Adrenal gland (tissue), 9 donors: ENCODE measurements at regions not wholly inside any gene's neighbourhood (a gene's known extent, or its start where the extent isn't known, plus 50 kb on each side); places are given as distances from the start of the nearest gene placed in this dataset.

ENCODE experiments used
- DNase-seq, 7 donors: peaks; one replicate each; pipeline ENCODE4 v3.0.0-alpha.2; 2019 to 2020
- H3K27ac ChIP-seq, 5 donors: fragments of 200-600 bp; sonication (generic) in 4 of 5; 1 replicate in 3 of 5; 2 replicates in 2 of 5; pipeline versions ENCODE4 v1.5.1 to v1.8.0; 2016 to 2020; ENCODE audit warnings: mild to moderate bottlenecking in 1 of 5
- H3K27me3 ChIP-seq: fragments of 200-600 bp; 2 replicates; pipeline ENCODE4 v1.8.0; 2021
- H3K36me3 ChIP-seq, 2 donors: fragments of 200-600 bp; replicated peaks in 1 of 2; 1 replicate in 1 of 2; 2 replicates in 1 of 2; pipeline versions ENCODE4 v1.5.1 to v1.8.0; 2018 to 2022
- H3K4me1 ChIP-seq, 2 donors: fragments of 200-600 bp; replicated peaks in 1 of 2; 1 replicate in 1 of 2; 2 replicates in 1 of 2; pipeline versions ENCODE4 v1.5.1 to v1.8.0; 2018 to 2021
- H3K4me3 ChIP-seq, 4 donors: fragments of 200-600 bp; sonication (generic) in 3 of 4; one replicate each; pipeline ENCODE4 v1.5.1; 2016 to 2018
- H3K9me3 ChIP-seq, 3 donors: fragments of 200-600 bp; sonication (generic) in 1 of 3; replicated peaks in 1 of 3; 1 replicate in 2 of 3; 2 replicates in 1 of 3; pipeline versions ENCODE4 v1.5.1 to v1.8.0; 2016 to 2021
- CTCF ChIP-seq, 6 experiments: fragments of 450-650 bp in 4 of 6; fragments of 200-600 bp in 2 of 6; sonication (generic) in 1 of 6; IDR thresholded peaks; 1 replicate in 5 of 6; 2 replicates in 1 of 6; pipeline versions ENCODE4 v1.5.1 to v1.8.0; 2016 to 2021; ENCODE audit warnings: antibody characterized with exemption in 6 of 6, mild to moderate bottlenecking in 2 of 6, moderate library complexity in 1 of 6
- POLR2A ChIP-seq, 2 donors: fragments of 450-650 bp; IDR thresholded peaks; one replicate each; pipeline ENCODE4 v1.6.1; 2017; ENCODE audit warnings: antibody characterized with exemption in 2 of 2, mild to moderate bottlenecking in 2 of 2, moderate library complexity in 1 of 2
- WGBS, 4 donors: extraction: QIAGEN DNeasy Blood & Tissue Kit in 2 of 4; methylation state at CpG; one replicate each; pipeline versions ENCODE4 v1.1.5 to v1.1.7; 2013 to 2017; 5-methylcytosine and 5-hydroxymethylcytosine counted together
- intact Hi-C, 2 donors: fragments of 100-400 bp; cut with DNase I; formaldehyde crosslinking; loops; one replicate each; pipeline versions ENCODE4 v1.14.1 to v1.15.0; 2022 to 2023
- donor health status: healthy with polysubstance abuse.
- donor health status: Bipolar disorder and iron deficiency.
- donor health status: DM: yes; HTN: yes; CAD: no.
- donor health status: DM: no; HTN: no; CAD: no.
- donor health status: DM: no; HTN: no; CAD: no.

- Histone ChIP-seq H3K4me1 (no peaks in the 10 kb centered on the region), H3K27me3 (no peaks in the 10 kb centered on the region), H3K9me3 (no peaks in the 10 kb centered on the region), H3K27ac (no peak overlapping the region), H3K36me3 (no peaks in the 10 kb centered on the region), H3K4me3 (no peak overlapping the region)
- DNase-seq: no peak
- WGBS, 4 donors: 63 to 78% (median 69%) methylated on average over 4 of the region's 4 CpGs
- intact Hi-C loops: no loop called here
- no peak for TF ChIP-seq CTCF (IDR thresholded peaks at IDR 0.05)
- no peak for TF ChIP-seq POLR2A (IDR thresholded peaks at IDR 0.05)
These were observed 834.0 kb upstream of the PCDH9 start for GRCh38 chr13:68064001-68064770.

- intact Hi-C loops: no loop called here
- Histone ChIP-seq H3K36me3 (no peaks in the 10 kb centered on the region), H3K27me3 (no peaks in the 10 kb centered on the region), H3K27ac (no peak overlapping the region), H3K9me3 (no peaks in the 10 kb centered on the region), H3K4me3 (no peak overlapping the region), H3K4me1 (no peaks in the 10 kb centered on the region)
- TF ChIP-seq CTCF (IDR thresholded peaks at IDR 0.05): no peak
- no peak for TF ChIP-seq POLR2A (IDR thresholded peaks at IDR 0.05)
- 74 to 92% (median 85%) methylated on average over 1 of the region's 1 CpG for WGBS, 4 donors
- no peak for DNase-seq
These were observed 833.0 kb upstream of the PCDH9 start for GRCh38 chr13:68063181-68063580.

GRCh38 chr13:68057836-68058235 is 827.7 kb upstream of the PCDH9 start:
- Histone ChIP-seq H3K4me3 (no peak overlapping the region), H3K4me1 (no peaks in the 10 kb centered on the region), H3K9me3 (no peaks in the 10 kb centered on the region), H3K27ac (no peak overlapping the region), H3K27me3 (no peaks in the 10 kb centered on the region), H3K36me3 (no peaks in the 10 kb centered on the region)
- TF ChIP-seq POLR2A (IDR thresholded peaks at IDR 0.05): no peak
- no peak for TF ChIP-seq CTCF (IDR thresholded peaks at IDR 0.05)
- no peak for DNase-seq
- intact Hi-C loops: no loop called here

- no peaks in the 10 kb centered on the region for H3K4me1 ChIP-seq
- no peak for DNase-seq
- no peaks in the 10 kb centered on the region for H3K27me3 ChIP-seq
- H3K9me3 ChIP-seq: no peaks in the 10 kb centered on the region
- no peaks in the 10 kb centered on the region for H3K36me3 ChIP-seq
- TF ChIP-seq POLR2A (IDR thresholded peaks at IDR 0.05) (no peak), CTCF (IDR thresholded peaks at IDR 0.05) (no peak)
- intact Hi-C loops: no loop called here
- no peak overlapping the region for H3K4me3 ChIP-seq
- WGBS, 4 donors: 80 to 88% (median 84%) methylated on average over 5 of the region's 5 CpGs
- no peak overlapping the region for H3K27ac ChIP-seq
These were observed 826.9 kb upstream of the PCDH9 start for GRCh38 chr13:68056816-68057710.
